Kidney (tissue), 13 donors: ENCODE measurements at regions not wholly inside any gene's neighbourhood (a gene's known extent, or its start where the extent isn't known, plus 50 kb on each side); places are given as distances from the start of the nearest gene placed in this dataset.

ENCODE experiments used
- DNase-seq, 5 donors: peaks; one replicate each; pipeline ENCODE4 v3.0.0-alpha.2; 2013 to 2020
- FAIRE-seq: peaks from 2 replicates; lab custom pipeline; 2012; peaks lifted over from hg19 to GRCh38; lab: Jason Lieb, UNC
- H3K27ac ChIP-seq, 2 donors: one replicate each; pipeline ENCODE4 v1.7.0; 2013; ENCODE audit warnings: low read depth in 2 of 2, low read length in 2 of 2, inconsistent platforms in 1 of 2
- H3K27me3 ChIP-seq: one replicate; pipeline ENCODE4 v1.7.1; 2013; ENCODE audit warnings: low read length, inconsistent platforms; ENCODE audit not compliant: control insufficient read depth, insufficient read depth
- H3K36me3 ChIP-seq, 3 donors: one replicate each; pipeline versions ENCODE4 v1.7.0 to v1.7.1; 2013; ENCODE audit warnings: low read length in 3 of 3, control low read depth in 1 of 3, inconsistent platforms in 1 of 3; ENCODE audit not compliant: insufficient read depth in 3 of 3, control insufficient read depth in 2 of 3
- H3K4me1 ChIP-seq, 3 donors: one replicate each; pipeline versions ENCODE4 v1.7.0 to v1.7.1; 2013; ENCODE audit warnings: low read length in 3 of 3, inconsistent platforms in 1 of 3, low read depth in 1 of 3; ENCODE audit not compliant: control insufficient read depth in 2 of 3, insufficient read depth in 2 of 3
- H3K4me3 ChIP-seq, 3 donors: one replicate each; pipeline versions ENCODE4 v1.7.0 to v1.8.1; 2013; ENCODE audit warnings: low read length in 3 of 3, control low read depth in 1 of 3, inconsistent platforms in 1 of 3
- H3K9ac ChIP-seq, 3 donors: one replicate each; pipeline versions ENCODE4 v1.7.0 to v1.7.1; 2013; ENCODE audit warnings: low read length in 3 of 3, control low read depth in 1 of 3, inconsistent platforms in 1 of 3
- H3K9me3 ChIP-seq, 3 donors: one replicate each; pipeline versions ENCODE4 v1.7.0 to v1.7.1; 2013; ENCODE audit warnings: low read length in 3 of 3, control low read depth in 1 of 3, inconsistent platforms in 1 of 3; ENCODE audit not compliant: control insufficient read depth in 2 of 3, insufficient read depth in 1 of 3
- intact Hi-C: fragments of 100-400 bp; cut with DNase I; formaldehyde crosslinking; loops from one replicate; pipeline ENCODE4 v1.11.1; 2022
- TF ChIP-seq, protein P1 (sequence below): IDR thresholded peaks from 3 replicates; pipeline ENCODE4 v1.5.1; 2012; ENCODE audit warnings: mild to moderate bottlenecking, moderate library complexity, borderline replicate concordance; ENCODE audit not compliant: insufficient read depth; ENCODE audit errors: extremely low read depth
- donor health status: control.
- donor health status: control.
- donor health status: control.
- donor health status: control.
- donor health status: control.
- donor health status: DM: yes; HTN: yes; CAD: no.
- donor health status: Normal renal cell carcinoma (clear cell type).

DNA sequence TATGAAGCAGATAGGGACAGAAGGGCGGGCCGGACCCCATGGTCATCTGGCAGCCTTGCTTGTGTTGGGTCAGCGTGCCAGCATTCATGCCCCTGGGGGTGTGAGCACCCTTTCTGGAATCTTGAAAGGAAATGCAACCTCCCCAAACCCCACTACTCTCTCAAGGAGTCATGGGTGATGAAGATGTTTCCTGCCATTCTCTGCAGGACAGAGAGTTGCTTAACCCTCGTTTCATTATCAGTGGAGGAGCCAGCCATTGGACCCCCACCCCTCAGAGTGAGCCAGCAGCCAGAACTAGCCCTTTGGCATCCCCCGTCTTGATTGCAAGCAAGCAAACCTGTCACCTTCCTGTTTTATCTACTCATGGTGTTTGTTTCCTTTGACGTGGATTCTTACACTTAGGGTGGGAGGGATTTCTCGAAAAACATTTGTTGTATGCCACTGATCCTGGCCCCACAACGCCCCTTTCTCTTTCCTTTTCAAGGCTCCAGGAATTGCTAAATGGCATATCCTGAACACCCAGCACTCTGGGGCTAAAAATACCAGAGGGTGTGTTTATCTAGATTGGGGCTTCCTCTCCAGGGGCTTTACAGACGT, 258.3 kb downstream of the ETS1 start:
- Histone ChIP-seq H3K36me3 (no peaks in the 10 kb centered on the region), H3K4me1 (no peaks in the 10 kb centered on the region), H3K9ac (no peak overlapping the region), H3K27me3 (no peaks in the 10 kb centered on the region), H3K27ac (peak overlapping the region; percentile 9 to 71), H3K9me3 (no peaks in the 10 kb centered on the region), H3K4me3 (no peak overlapping the region)
- intact Hi-C loops = no loop called here
- DNase-seq (peak in 3 of 5 donors; percentile 13 to 79 (median 68)), FAIRE-seq (no peak)
- TF ChIP-seq, protein P1, sequence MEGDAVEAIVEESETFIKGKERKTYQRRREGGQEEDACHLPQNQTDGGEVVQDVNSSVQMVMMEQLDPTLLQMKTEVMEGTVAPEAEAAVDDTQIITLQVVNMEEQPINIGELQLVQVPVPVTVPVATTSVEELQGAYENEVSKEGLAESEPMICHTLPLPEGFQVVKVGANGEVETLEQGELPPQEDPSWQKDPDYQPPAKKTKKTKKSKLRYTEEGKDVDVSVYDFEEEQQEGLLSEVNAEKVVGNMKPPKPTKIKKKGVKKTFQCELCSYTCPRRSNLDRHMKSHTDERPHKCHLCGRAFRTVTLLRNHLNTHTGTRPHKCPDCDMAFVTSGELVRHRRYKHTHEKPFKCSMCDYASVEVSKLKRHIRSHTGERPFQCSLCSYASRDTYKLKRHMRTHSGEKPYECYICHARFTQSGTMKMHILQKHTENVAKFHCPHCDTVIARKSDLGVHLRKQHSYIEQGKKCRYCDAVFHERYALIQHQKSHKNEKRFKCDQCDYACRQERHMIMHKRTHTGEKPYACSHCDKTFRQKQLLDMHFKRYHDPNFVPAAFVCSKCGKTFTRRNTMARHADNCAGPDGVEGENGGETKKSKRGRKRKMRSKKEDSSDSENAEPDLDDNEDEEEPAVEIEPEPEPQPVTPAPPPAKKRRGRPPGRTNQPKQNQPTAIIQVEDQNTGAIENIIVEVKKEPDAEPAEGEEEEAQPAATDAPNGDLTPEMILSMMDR = no peak

DNA sequence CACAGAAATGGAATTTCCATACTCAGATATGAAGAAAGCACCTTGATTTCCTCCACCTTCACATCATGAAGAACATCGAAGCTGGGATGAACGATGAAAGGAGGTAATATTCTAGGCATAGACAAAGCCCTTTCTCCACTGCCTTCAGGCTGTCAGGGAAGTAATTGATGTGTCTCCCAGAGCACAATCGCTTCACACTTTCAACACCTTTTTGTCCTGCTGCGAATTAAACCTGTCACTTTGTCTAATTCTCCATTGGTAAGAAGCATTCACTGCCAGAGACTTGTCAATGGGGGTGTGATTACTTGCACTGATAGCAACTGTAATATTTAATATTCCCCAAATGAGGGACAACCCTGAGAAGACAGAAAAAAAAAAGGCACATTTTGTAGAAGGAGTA, 260.1 kb downstream of the ETS1 start:
- intact Hi-C loops = no loop called here
- no peak for DNase-seq
- Histone ChIP-seq H3K9me3 (no peaks in the 10 kb centered on the region), H3K27ac (no peak overlapping the region), H3K9ac (no peak overlapping the region), H3K4me3 (no peak overlapping the region), H3K4me1 (peaks cover 0 to 3% (median 0%) of the 10 kb centered on the region in 3 donors), H3K36me3 (no peaks in the 10 kb centered on the region), H3K27me3 (no peaks in the 10 kb centered on the region)
- no peak for FAIRE-seq
- TF ChIP-seq, protein P1 = no peak

DNA sequence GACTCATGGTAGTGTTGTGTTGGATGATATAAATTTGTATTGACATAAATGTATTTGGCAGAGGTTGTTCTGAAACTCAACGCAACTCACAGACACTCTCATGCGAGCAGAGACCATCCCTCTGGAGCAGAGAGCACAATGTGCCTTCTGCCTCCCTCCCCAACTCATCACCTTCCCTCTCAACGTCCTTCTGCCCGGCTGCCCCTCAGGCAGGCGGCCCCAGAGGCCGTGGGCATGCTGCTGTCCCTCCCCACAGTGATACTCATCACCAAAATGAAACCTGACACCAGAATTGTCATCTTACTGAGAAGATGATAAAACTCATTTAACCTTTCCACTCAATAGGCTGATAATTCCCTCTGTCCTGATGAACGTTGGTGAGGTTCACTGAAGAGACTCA, 260.6 kb downstream of the ETS1 start:
- no peak for FAIRE-seq
- Histone ChIP-seq H3K36me3 (no peaks in the 10 kb centered on the region), H3K9ac (no peak overlapping the region), H3K4me3 (no peak overlapping the region), H3K4me1 (peaks cover 0 to 3% (median 0%) of the 10 kb centered on the region in 3 donors), H3K27me3 (no peaks in the 10 kb centered on the region), H3K9me3 (no peaks in the 10 kb centered on the region), H3K27ac (no peak overlapping the region)
- intact Hi-C loops = no loop called here
- no peak for DNase-seq
- TF ChIP-seq, protein P1 = no peak

DNA sequence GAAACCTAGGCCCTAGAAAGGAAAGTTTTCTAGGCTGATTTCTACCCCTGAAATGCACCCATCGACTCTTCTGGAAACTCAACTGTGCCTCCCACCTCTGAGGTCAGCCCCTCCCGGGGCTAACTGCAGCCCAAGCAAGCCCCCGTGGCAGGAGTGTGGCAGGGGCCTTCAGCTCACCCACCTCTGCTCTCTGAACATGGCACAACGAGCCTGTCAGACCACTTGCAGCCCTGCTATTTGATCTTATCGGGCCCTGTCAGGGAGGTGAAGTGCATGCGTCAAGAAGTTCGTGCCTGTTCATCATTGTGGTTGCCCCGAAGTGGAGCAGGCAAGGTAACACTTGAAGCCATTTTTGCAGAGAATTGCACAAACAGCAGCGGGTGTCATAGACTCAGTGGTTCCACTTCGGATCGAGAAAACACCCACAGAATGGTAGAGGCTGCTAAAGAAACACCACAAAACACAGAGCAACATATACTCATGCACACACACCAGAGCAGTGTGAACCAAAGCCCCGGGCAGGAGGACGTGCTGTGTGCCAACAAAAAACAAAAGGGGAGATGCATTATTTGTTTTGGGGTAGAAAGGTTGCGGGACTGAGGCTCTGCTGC, 262.7 kb downstream of the ETS1 start:
- DNase-seq (no peak), FAIRE-seq (no peak)
- Histone ChIP-seq H3K4me1 (peaks cover 0 to 3% (median 0%) of the 10 kb centered on the region in 3 donors), H3K4me3 (no peak overlapping the region), H3K36me3 (no peaks in the 10 kb centered on the region), H3K9ac (no peak overlapping the region), H3K9me3 (no peaks in the 10 kb centered on the region), H3K27me3 (no peaks in the 10 kb centered on the region), H3K27ac (no peak overlapping the region)
- TF ChIP-seq, protein P1 = no peak
- intact Hi-C loops = no loop called here
